ENCODE measurements at regions not wholly inside any gene's neighbourhood (a gene's known extent, or its start where the extent isn't known, plus 50 kb on each side); places are given as distances from the start of the nearest gene placed in this dataset.

DNA sequence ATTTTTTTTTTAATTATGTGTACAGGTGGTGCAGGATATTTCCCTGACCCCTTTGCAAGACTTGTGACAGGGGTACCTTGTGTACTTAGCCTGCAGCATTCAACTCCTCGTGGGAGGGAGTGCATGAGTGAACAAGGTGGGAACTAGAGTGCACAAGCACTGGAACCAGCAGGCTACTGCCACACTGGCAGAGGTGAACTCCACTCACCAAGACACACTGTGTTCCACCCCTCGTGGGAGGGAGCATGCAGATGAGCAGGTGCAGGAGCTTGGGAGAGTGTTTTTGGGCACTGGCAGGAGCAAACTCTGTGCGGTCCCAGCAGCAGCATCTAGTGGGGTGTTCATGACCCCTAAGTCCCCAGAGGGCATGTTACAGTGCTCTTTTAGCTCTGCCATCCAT is 282.7 kb upstream of the PLET1 start:
- in situ Hi-C loops (cut with MboI; ENCODE audit: low pct_ligation_motif_present in 1 of 4, low pct_unique_long_range_greater_than_20kb in 1 of 4, low sequenced_read_pairs in 3 of 4) (no loop called here), intact Hi-C loops (cut with DNase I; ENCODE audit: low total_unique reads) (no loop called here)
- Histone ChIP-seq H3K27me3 (no peaks in the 10 kb centered on the region), H3K9me3 (no peaks in the 10 kb centered on the region), H3K36me3 (no peaks in the 10 kb centered on the region), H3K4me1 (no peaks in the 10 kb centered on the region), H3K27ac (no peak overlapping the region), H3K4me3 (no peak overlapping the region)
- TF ChIP-seq EP300 (IDR thresholded peaks at IDR 0.05; ENCODE audit: low read depth), result no peak
- TF ChIP-seq POLR2A (IDR thresholded peaks at IDR 0.05), result no peak
- TF ChIP-seq, protein P1, sequence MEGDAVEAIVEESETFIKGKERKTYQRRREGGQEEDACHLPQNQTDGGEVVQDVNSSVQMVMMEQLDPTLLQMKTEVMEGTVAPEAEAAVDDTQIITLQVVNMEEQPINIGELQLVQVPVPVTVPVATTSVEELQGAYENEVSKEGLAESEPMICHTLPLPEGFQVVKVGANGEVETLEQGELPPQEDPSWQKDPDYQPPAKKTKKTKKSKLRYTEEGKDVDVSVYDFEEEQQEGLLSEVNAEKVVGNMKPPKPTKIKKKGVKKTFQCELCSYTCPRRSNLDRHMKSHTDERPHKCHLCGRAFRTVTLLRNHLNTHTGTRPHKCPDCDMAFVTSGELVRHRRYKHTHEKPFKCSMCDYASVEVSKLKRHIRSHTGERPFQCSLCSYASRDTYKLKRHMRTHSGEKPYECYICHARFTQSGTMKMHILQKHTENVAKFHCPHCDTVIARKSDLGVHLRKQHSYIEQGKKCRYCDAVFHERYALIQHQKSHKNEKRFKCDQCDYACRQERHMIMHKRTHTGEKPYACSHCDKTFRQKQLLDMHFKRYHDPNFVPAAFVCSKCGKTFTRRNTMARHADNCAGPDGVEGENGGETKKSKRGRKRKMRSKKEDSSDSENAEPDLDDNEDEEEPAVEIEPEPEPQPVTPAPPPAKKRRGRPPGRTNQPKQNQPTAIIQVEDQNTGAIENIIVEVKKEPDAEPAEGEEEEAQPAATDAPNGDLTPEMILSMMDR (IDR thresholded peaks at IDR 0.05), result no peak
- TF ChIP-seq POLR2AphosphoS5 (IDR thresholded peaks at IDR 0.05), result no peak
- DNase-seq, result no peak
- WGBS, 2 donors (ENCODE audit: low coverage in 1 of 2), result 85 to 100% methylated on average over 1 to 3 of the region's 3 CpGs

DNA sequence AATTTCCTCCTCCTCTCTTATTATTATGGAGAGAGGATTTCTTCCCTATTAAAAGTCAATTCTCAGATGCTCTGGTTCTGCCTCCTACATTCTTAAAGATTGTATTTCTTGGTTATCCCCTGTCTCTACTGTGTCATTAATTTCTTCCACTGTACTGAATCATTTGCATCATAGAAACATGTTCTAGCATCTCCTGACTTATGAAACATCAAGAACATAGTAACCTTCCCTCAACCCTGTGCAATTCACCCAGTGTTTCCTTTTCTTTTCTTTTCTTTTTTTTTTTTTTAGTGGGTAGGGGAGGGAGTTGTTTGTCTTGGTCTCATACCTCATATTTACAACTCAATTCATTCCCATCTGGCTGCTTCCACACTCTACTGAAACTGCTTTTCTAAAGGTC is 288.0 kb upstream of the PLET1 start:
- Histone ChIP-seq H3K27me3 (no peaks in the 10 kb centered on the region), H3K27ac (no peak overlapping the region), H3K36me3 (no peaks in the 10 kb centered on the region), H3K4me3 (no peak overlapping the region), H3K9me3 (no peaks in the 10 kb centered on the region), H3K4me1 (no peaks in the 10 kb centered on the region)
- DNase-seq, result no peak
- intact Hi-C loops (cut with DNase I; ENCODE audit: low total_unique reads) (no loop called here), in situ Hi-C loops (cut with MboI; ENCODE audit: low pct_ligation_motif_present in 1 of 4, low pct_unique_long_range_greater_than_20kb in 1 of 4, low sequenced_read_pairs in 3 of 4) (no loop called here)
- TF ChIP-seq POLR2A (IDR thresholded peaks at IDR 0.05) (no peak), POLR2AphosphoS5 (IDR thresholded peaks at IDR 0.05) (no peak), EP300 (IDR thresholded peaks at IDR 0.05; ENCODE audit: low read depth) (no peak)
- TF ChIP-seq, protein P1 (IDR thresholded peaks at IDR 0.05), result no peak

DNA sequence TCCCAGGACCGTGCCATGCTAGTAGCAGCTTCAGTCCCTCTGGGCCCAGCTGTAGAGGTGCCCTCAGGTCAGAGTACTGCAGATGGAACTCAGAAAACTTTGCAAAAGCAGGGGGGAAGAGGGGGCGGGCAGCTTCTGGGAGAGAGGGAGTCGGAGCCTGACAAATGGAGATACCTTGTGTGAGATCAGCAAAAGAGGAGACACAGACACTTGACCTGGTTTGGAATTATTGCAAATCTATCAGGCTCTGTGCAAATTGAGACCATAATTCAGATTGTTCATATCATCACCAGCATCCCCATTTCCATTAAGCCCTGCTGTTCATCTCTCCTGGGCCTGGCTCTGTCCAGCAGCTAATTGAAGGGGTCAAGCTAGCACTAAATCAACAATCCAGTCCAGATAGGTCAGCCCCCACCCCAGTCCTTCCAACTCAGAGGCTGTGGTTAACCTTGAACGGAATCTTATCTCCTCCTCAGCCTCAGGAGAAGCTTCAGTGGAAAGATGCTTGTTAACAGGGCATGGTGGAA is 292.6 kb upstream of the PLET1 start:
- TF ChIP-seq EP300 (IDR thresholded peaks at IDR 0.05; ENCODE audit: low read depth), result no peak
- TF ChIP-seq POLR2AphosphoS5 (IDR thresholded peaks at IDR 0.05), result no peak
- TF ChIP-seq POLR2A (IDR thresholded peaks at IDR 0.05), result no peak
- TF ChIP-seq, protein P1 (IDR thresholded peaks at IDR 0.05), result no peak
- WGBS, 2 donors (ENCODE audit: low coverage in 1 of 2), result 76 to 84% methylated on average over 4 of the region's 4 CpGs
- intact Hi-C loops (cut with DNase I; ENCODE audit: low total_unique reads) (no loop called here), in situ Hi-C loops (cut with MboI; ENCODE audit: low pct_ligation_motif_present in 1 of 4, low pct_unique_long_range_greater_than_20kb in 1 of 4, low sequenced_read_pairs in 3 of 4) (loop anchor here in 3 of 4 donors (10.0 to 25.0 kb wide), 3 partner anchors 266 to 341 kb away; no protein-coding TSS in a partner anchor)
- H3K9me3 ChIP-seq, result no peaks in the 10 kb centered on the region
- H3K36me3 ChIP-seq, result no peaks in the 10 kb centered on the region
- no peak overlapping the region for H3K27ac ChIP-seq
- H3K4me1 ChIP-seq, result no peaks in the 10 kb centered on the region
- H3K4me3 ChIP-seq, result no peak overlapping the region
- H3K27me3 ChIP-seq, result no peaks in the 10 kb centered on the region
- no peak for DNase-seq

GRCh38 chr11:112554586-112554985 is 293.9 kb upstream of the PLET1 start:
- H3K4me3 ChIP-seq, result no peak overlapping the region
- in situ Hi-C loops (cut with MboI; ENCODE audit: low pct_ligation_motif_present in 1 of 4, low pct_unique_long_range_greater_than_20kb in 1 of 4, low sequenced_read_pairs in 3 of 4) (loop anchor here in 3 of 4 donors (10.0 to 25.0 kb wide), 3 partner anchors 267 to 342 kb away; no protein-coding TSS in a partner anchor), intact Hi-C loops (cut with DNase I; ENCODE audit: low total_unique reads) (no loop called here)

More at GRCh38 chr11:112554586-112554985, 293.9 kb upstream of the PLET1 start:
- no peaks in the 10 kb centered on the region for H3K27me3 ChIP-seq
- no peaks in the 10 kb centered on the region for H3K4me1 ChIP-seq
- no peaks in the 10 kb centered on the region for H3K36me3 ChIP-seq
- H3K27ac ChIP-seq, result no peak overlapping the region
- H3K9me3 ChIP-seq, result no peaks in the 10 kb centered on the region
- 78% methylated on average over 4 of the region's 4 CpGs; no CpG with 5 or more reads in 1 of the 2 donors for WGBS, 2 donors (ENCODE audit: low coverage in 1 of 2)
- no peak for DNase-seq
- TF ChIP-seq EP300 (IDR thresholded peaks at IDR 0.05; ENCODE audit: low read depth) (no peak), POLR2A (IDR thresholded peaks at IDR 0.05) (no peak), POLR2AphosphoS5 (IDR thresholded peaks at IDR 0.05) (no peak)
- TF ChIP-seq, protein P1 (IDR thresholded peaks at IDR 0.05), result no peak

Measured in transverse colon (tissue), 4 donors.